ENCODE measurements at regions not wholly inside any gene's neighbourhood (a gene's known extent, or its start where the extent isn't known, plus 50 kb on each side); places are given as distances from the start of the nearest gene placed in this dataset.

DNA sequence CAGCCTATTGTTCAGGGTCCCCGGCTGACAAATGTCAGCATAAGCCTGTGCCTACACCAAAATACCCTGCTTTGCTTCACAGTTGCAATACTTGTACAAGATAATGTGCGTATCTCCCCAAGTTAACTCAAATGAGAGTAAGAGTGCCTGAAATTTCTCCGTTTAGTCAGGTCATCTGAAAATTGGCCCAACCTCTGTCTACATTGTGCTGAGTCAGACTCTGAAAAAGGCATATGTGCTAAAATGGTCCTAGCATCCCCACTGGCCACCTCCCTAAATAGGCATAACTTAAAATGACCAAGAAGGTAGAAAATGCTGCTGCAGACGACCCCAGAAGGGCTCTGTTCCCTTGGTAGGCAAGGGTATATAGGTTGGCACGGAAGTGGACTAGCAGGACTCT is 1653.8 kb upstream of the DDX18 start:
- WGBS, 2 experiments (ENCODE audit: extremely low coverage in 1 of 2, insufficient coverage in 1 of 2, insufficient read length in 1 of 2, insufficient replicate concordance in 2 of 2, low coverage in 1 of 2, low lambda C conversion rate in 2 of 2, missing lambda C conversion rate in 1 of 2): 87% methylated on average over 5 of the region's 5 CpGs; no CpG with 5 or more reads in 1 of the 2 experiments
- no peak overlapping the region for H4K91ac ChIP-seq (replicated peaks; ENCODE audit: insufficient read length, low read length)
- no peak overlapping the region for H3K56ac ChIP-seq (replicated peaks; ENCODE audit: insufficient read length, low read depth, low read length)
- DNase-seq (ENCODE audit: low read depth in 1 of 2, low spot score in 2 of 2) (no peak), FAIRE-seq (no peak)
- H2BK20ac ChIP-seq (ENCODE audit: low read length): no peak overlapping the region
- H2AK5ac ChIP-seq (ENCODE audit: low read depth, low read length): no peak overlapping the region
- H3K4me3 ChIP-seq (ENCODE audit: extremely low read depth in 1 of 4, insufficient read depth in 2 of 4, low read depth in 3 of 4, low read length in 4 of 4): no peak overlapping the region
- H3K4me1 ChIP-seq (replicated peaks in 1 of 4; ENCODE audit: control insufficient read depth in 3 of 4, insufficient read depth in 4 of 4, low read length in 3 of 4): no peaks in the 10 kb centered on the region
- peaks cover 9 to 24% of the 10 kb centered on the region in 2 experiments for H3K9me3 ChIP-seq (ENCODE audit: insufficient read depth in 2 of 2, low read depth in 1 of 2, low read length in 1 of 2)
- H3K79me1 ChIP-seq (ENCODE audit: low read depth, low read length): no peaks in the 10 kb centered on the region
- POLR2A ChIA-PET (ENCODE audit: partially characterized antibody): no interaction called here
- CTCF ChIA-PET (ENCODE audit: partially characterized antibody): no interaction called here
- H3K18ac ChIP-seq (ENCODE audit: extremely low read depth, low read length): no peak overlapping the region
- no peak overlapping the region for H3K4ac ChIP-seq (replicated peaks; ENCODE audit: insufficient read length, low read depth, low read length)
- no peaks in the 10 kb centered on the region; a peak in 1 of 7 replicates for H3K27me3 ChIP-seq (replicated peaks in 1 of 4; ENCODE audit: control insufficient read depth in 3 of 4, extremely low read depth in 1 of 4, insufficient read depth in 3 of 4, low read length in 3 of 4)
- H2BK5ac ChIP-seq (ENCODE audit: low read depth, low read length): no peak overlapping the region
- no peak overlapping the region for H2BK12ac ChIP-seq (ENCODE audit: low read depth, low read length)
- no peak overlapping the region for H3K4me2 ChIP-seq (ENCODE audit: insufficient read depth in 1 of 2, low read depth in 2 of 2, low read length in 2 of 2)
- H4K8ac ChIP-seq (ENCODE audit: extremely low read depth, insufficient read depth, low read length): no peak overlapping the region
- no peak overlapping the region for H3K9ac ChIP-seq (replicated peaks in 1 of 4; ENCODE audit: extremely low read depth in 1 of 4, low read depth in 3 of 4, low read length in 3 of 4)
- no peak overlapping the region for H3K23ac ChIP-seq (ENCODE audit: insufficient read length)
- no peaks in the 10 kb centered on the region for H3K79me2 ChIP-seq (ENCODE audit: control insufficient read depth in 1 of 2, insufficient read depth in 2 of 2, low read length in 2 of 2)
- no peaks in the 10 kb centered on the region for H3K23me2 ChIP-seq (ENCODE audit: low read depth, low read length)
- no peak overlapping the region for H3K27ac ChIP-seq (ENCODE audit: low read depth, low read length)
- no peak overlapping the region for H2BK120ac ChIP-seq (replicated peaks; ENCODE audit: low read depth, low read length)
- H2BK15ac ChIP-seq (ENCODE audit: low read length): no peak overlapping the region
- no peaks in the 10 kb centered on the region for H4K20me1 ChIP-seq (replicated peaks in 1 of 2; ENCODE audit: control insufficient read depth in 1 of 2, insufficient read depth in 2 of 2, low read length in 2 of 2)
- H3K14ac ChIP-seq (ENCODE audit: insufficient read length): no peak overlapping the region
- H2AFZ ChIP-seq (ENCODE audit: low read length): no peak overlapping the region
- H4K5ac ChIP-seq (ENCODE audit: insufficient read length, low read depth, low read length): no peak overlapping the region
- no peaks in the 10 kb centered on the region for H3K36me3 ChIP-seq (ENCODE audit: control insufficient read depth in 2 of 4, insufficient read depth in 4 of 4, low read length in 3 of 4)
- TF ChIP-seq CEBPB (IDR thresholded peaks at IDR 0.05; ENCODE audit: low read depth, low read length) (no peak), POLR2A (IDR thresholded peaks at IDR 0.05; ENCODE audit: control extremely low read depth in 1 of 2, low read depth in 2 of 2, low read length in 2 of 2) (no peak), RAD21 (IDR thresholded peaks at IDR 0.05 in 1 of 2, conservative IDR thresholded peaks at IDR 0.05 in 1 of 2; ENCODE audit: low read depth in 2 of 2, low read length in 2 of 2) (no peak), HDAC6 (IDR thresholded peaks at IDR 0.05; ENCODE audit: low read depth, low read length) (no peak), CBX8 (IDR thresholded peaks at IDR 0.05; ENCODE audit: borderline replicate concordance, low read depth, low read length) (no peak)

Measured in H1 (cell line).